ENCODE measurements at regions not wholly inside any gene's neighbourhood (a gene's known extent, or its start where the extent isn't known, plus 50 kb on each side); places are given as distances from the start of the nearest gene placed in this dataset.

GRCh38 chr2:153189091-153189888, 289.3 kb downstream of the RPRM start:
- H3K36me3 ChIP-seq (ENCODE audit: control insufficient read depth, low read length) = no peaks in the 10 kb centered on the region
- H3K4me3 ChIP-seq (ENCODE audit: low read length) = no peak overlapping the region
- H3K79me2 ChIP-seq (ENCODE audit: control insufficient read depth, low read length) = no peaks in the 10 kb centered on the region
- H3K4me1 ChIP-seq (ENCODE audit: control insufficient read depth, low read length) = no peaks in the 10 kb centered on the region
- H3K27ac ChIP-seq (ENCODE audit: low read depth, low read length) = no peak overlapping the region
- no peak overlapping the region for H3K4me2 ChIP-seq (ENCODE audit: low read length)
- no peaks in the 10 kb centered on the region for H3K27me3 ChIP-seq (ENCODE audit: control insufficient read depth, low read length)
- H3K9me3 ChIP-seq (ENCODE audit: control insufficient read depth, insufficient read depth, low read length) = no peaks in the 10 kb centered on the region
- no peaks in the 10 kb centered on the region for H3K9me2 ChIP-seq (replicated peaks; ENCODE audit: control insufficient read depth, low read length)
- H4K20me1 ChIP-seq (ENCODE audit: control insufficient read depth, insufficient read depth, low read depth, low read length) = no peaks in the 10 kb centered on the region
- TF ChIP-seq, protein P1, sequence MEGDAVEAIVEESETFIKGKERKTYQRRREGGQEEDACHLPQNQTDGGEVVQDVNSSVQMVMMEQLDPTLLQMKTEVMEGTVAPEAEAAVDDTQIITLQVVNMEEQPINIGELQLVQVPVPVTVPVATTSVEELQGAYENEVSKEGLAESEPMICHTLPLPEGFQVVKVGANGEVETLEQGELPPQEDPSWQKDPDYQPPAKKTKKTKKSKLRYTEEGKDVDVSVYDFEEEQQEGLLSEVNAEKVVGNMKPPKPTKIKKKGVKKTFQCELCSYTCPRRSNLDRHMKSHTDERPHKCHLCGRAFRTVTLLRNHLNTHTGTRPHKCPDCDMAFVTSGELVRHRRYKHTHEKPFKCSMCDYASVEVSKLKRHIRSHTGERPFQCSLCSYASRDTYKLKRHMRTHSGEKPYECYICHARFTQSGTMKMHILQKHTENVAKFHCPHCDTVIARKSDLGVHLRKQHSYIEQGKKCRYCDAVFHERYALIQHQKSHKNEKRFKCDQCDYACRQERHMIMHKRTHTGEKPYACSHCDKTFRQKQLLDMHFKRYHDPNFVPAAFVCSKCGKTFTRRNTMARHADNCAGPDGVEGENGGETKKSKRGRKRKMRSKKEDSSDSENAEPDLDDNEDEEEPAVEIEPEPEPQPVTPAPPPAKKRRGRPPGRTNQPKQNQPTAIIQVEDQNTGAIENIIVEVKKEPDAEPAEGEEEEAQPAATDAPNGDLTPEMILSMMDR (IDR thresholded peaks at IDR 0.05; ENCODE audit: low read depth, low read length, poor library complexity, severe bottlenecking) = no peak
- TF ChIP-seq EZH2phosphoT487 (IDR thresholded peaks at IDR 0.05; ENCODE audit: borderline replicate concordance, low read length) = no peak
- no peaks in the 10 kb centered on the region for H3F3A ChIP-seq (ENCODE audit: control insufficient read depth, insufficient read depth)

DNA sequence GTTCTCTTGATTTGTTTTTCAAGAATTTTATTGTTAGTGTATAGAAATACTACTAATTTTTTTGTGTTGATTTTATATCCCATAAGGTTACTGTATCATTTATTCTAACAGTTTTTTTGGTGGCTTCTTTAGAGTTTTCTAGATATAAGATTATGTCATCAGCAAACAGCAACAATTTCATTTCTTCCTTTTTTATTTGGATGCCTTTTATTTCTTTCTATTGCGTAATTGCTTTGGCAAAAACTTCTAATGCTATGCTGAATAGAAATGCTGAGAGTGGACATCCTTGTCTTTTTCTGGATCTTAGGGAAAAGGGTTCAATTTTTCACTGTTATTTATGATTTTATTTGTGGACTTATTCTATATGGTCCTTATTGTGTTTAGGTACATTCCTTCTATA, 298.8 kb downstream of the RPRM start:
- H3F3A ChIP-seq (ENCODE audit: control insufficient read depth, insufficient read depth) = no peaks in the 10 kb centered on the region
- no peaks in the 10 kb centered on the region for H3K9me2 ChIP-seq (replicated peaks; ENCODE audit: control insufficient read depth, low read length)
- no peak overlapping the region for H3K27ac ChIP-seq (ENCODE audit: low read depth, low read length)
- H4K20me1 ChIP-seq (ENCODE audit: control insufficient read depth, insufficient read depth, low read depth, low read length) = no peaks in the 10 kb centered on the region
- H3K79me2 ChIP-seq (ENCODE audit: control insufficient read depth, low read length) = no peaks in the 10 kb centered on the region
- no peak overlapping the region for H3K4me2 ChIP-seq (ENCODE audit: low read length)
- H3K4me3 ChIP-seq (ENCODE audit: low read length) = no peak overlapping the region
- H3K9me3 ChIP-seq (ENCODE audit: control insufficient read depth, insufficient read depth, low read length) = no peaks in the 10 kb centered on the region
- H3K36me3 ChIP-seq (ENCODE audit: control insufficient read depth, low read length) = no peaks in the 10 kb centered on the region
- TF ChIP-seq, protein P1 (IDR thresholded peaks at IDR 0.05; ENCODE audit: low read depth, low read length, poor library complexity, severe bottlenecking) = no peak
- TF ChIP-seq EZH2phosphoT487 (IDR thresholded peaks at IDR 0.05; ENCODE audit: borderline replicate concordance, low read length) = no peak
- no peaks in the 10 kb centered on the region for H3K27me3 ChIP-seq (ENCODE audit: control insufficient read depth, low read length)
- H3K4me1 ChIP-seq (ENCODE audit: control insufficient read depth, low read length) = no peaks in the 10 kb centered on the region

GRCh38 chr2:153169609-153170008, 309.0 kb downstream of the RPRM start:
- Histone ChIP-seq H3K79me2 (ENCODE audit: control insufficient read depth, low read length) (no peaks in the 10 kb centered on the region), H3K4me3 (ENCODE audit: low read length) (no peak overlapping the region), H3K9me2 (replicated peaks; ENCODE audit: control insufficient read depth, low read length) (no peaks in the 10 kb centered on the region), H3K27ac (ENCODE audit: low read depth, low read length) (no peak overlapping the region), H3F3A (ENCODE audit: control insufficient read depth, insufficient read depth) (no peaks in the 10 kb centered on the region), H3K9me3 (ENCODE audit: control insufficient read depth, insufficient read depth, low read length) (no peaks in the 10 kb centered on the region), H3K27me3 (ENCODE audit: control insufficient read depth, low read length) (no peaks in the 10 kb centered on the region), H4K20me1 (ENCODE audit: control insufficient read depth, insufficient read depth, low read depth, low read length) (no peaks in the 10 kb centered on the region), H3K4me2 (ENCODE audit: low read length) (no peak overlapping the region), H3K36me3 (ENCODE audit: control insufficient read depth, low read length) (no peaks in the 10 kb centered on the region), H3K4me1 (ENCODE audit: control insufficient read depth, low read length) (no peaks in the 10 kb centered on the region)
- TF ChIP-seq EZH2phosphoT487 (IDR thresholded peaks at IDR 0.05; ENCODE audit: borderline replicate concordance, low read length) = no peak
- TF ChIP-seq, protein P1 (IDR thresholded peaks at IDR 0.05; ENCODE audit: low read depth, low read length, poor library complexity, severe bottlenecking) = no peak

Data from DOHH2 (cell line).